Stimulated activated CD4-positive, alpha-beta T cell treated with anti-CD3 and anti-CD28 coated beads, Interleukin-2, amount 100 ng/mL, for 4 hours (primary cell): ENCODE measurements at regions not wholly inside any gene's neighbourhood (a gene's known extent, or its start where the extent isn't known, plus 50 kb on each side); places are given as distances from the start of the nearest gene placed in this dataset.
"Not testable (repeated sequence)": the region's sequence is repeated elsewhere in the genome, so short reads cannot be mapped to it uniquely, and the experiment has no call there.

Source experiments
- DNase-seq: peaks from one replicate; pipeline ENCODE4 v3.0.0-alpha.2; 2020; ENCODE audit warnings: low read depth

GRCh38 chr10:83754857-83755256 is 384.5 kb upstream of the GHITM start:
- DNase-seq = no peak

GRCh38 chr10:83760142-83760541 is 379.2 kb upstream of the GHITM start:
- DNase-seq = no peak

- no peak for DNase-seq
Measured at GRCh38 chr10:83764666-83765065, 374.6 kb upstream of the GHITM start.

GRCh38 chr10:83765731-83766130 is 373.6 kb upstream of the GHITM start:
- DNase-seq = no peak

GRCh38 chr10:83769281-83769820 is 370.0 kb upstream of the GHITM start:
- no peak for DNase-seq

- not testable (repeated sequence) for DNase-seq
Measured at GRCh38 chr10:83786701-83787100, 352.6 kb upstream of the GHITM start.

GRCh38 chr10:83801983-83802382 is 337.3 kb upstream of the GHITM start:
- DNase-seq = no peak

- no peak for DNase-seq
Measured at GRCh38 chr10:83806717-83807116, 332.6 kb upstream of the GHITM start.

- no peak for DNase-seq
Measured at GRCh38 chr10:83809001-83809400, 330.3 kb upstream of the GHITM start.

GRCh38 chr10:83816942-83817341 is 322.4 kb upstream of the GHITM start:
- no peak for DNase-seq

GRCh38 chr10:83817797-83818196 is 321.5 kb upstream of the GHITM start:
- DNase-seq = no peak

GRCh38 chr10:83819609-83820008 is 319.7 kb upstream of the GHITM start:
- DNase-seq = no peak

- no peak for DNase-seq
Measured at GRCh38 chr10:83820033-83820432, 319.3 kb upstream of the GHITM start.

GRCh38 chr10:83824099-83824498 is 315.2 kb upstream of the GHITM start:
- no peak for DNase-seq

- DNase-seq = no peak
Measured at GRCh38 chr10:83834096-83834495, 305.2 kb upstream of the GHITM start.

GRCh38 chr10:83835945-83836745 is 303.2 kb upstream of the GHITM start:
- DNase-seq = no peak

- no peak for DNase-seq
Measured at GRCh38 chr10:83848677-83849076, 290.6 kb upstream of the GHITM start.

GRCh38 chr10:83849150-83849549 is 290.2 kb upstream of the GHITM start:
- no peak for DNase-seq

GRCh38 chr10:83852146-83852545 is 287.2 kb upstream of the GHITM start:
- no peak for DNase-seq

- no peak for DNase-seq
Measured at GRCh38 chr10:83862723-83863122, 276.6 kb upstream of the GHITM start.

GRCh38 chr10:83863283-83863966 is 275.9 kb upstream of the GHITM start:
- no peak for DNase-seq

- DNase-seq = no peak
Measured at GRCh38 chr10:83869898-83870297, 269.4 kb upstream of the GHITM start.
